ENCODE measurements at regions not wholly inside any gene's neighbourhood (a gene's known extent, or its start where the extent isn't known, plus 50 kb on each side); places are given as distances from the start of the nearest gene placed in this dataset.
"Not testable (repeated sequence)": the region's sequence is repeated elsewhere in the genome, so short reads cannot be mapped to it uniquely, and the experiment has no call there.

DNA sequence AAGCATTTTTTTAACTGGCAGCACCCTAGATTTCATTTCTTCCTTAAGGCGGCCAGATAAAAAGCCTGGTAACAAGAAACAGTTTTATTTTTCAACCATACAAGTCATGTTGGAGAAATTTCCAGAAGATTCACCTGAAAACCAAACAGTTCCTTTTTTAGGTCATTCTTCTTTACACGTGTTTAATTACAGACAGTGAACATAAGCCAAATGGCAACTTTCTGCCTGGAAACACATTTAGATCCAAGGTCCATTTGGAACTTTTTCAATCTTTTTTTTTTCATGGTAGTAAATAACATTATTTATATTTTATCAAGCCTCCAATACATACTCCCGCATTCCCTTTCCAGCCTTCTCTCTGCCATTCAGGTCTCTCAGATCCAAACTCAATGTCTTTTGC lies 886.1 kb upstream of the MIR17HG start:
- no peak for DNase-seq
- no peak for TF ChIP-seq GATA1 (IDR thresholded peaks at IDR 0.05; ENCODE audit: low read depth, low read length)
- no peak for TF ChIP-seq POLR2A (IDR thresholded peaks at IDR 0.05; ENCODE audit: low read length)

DNA sequence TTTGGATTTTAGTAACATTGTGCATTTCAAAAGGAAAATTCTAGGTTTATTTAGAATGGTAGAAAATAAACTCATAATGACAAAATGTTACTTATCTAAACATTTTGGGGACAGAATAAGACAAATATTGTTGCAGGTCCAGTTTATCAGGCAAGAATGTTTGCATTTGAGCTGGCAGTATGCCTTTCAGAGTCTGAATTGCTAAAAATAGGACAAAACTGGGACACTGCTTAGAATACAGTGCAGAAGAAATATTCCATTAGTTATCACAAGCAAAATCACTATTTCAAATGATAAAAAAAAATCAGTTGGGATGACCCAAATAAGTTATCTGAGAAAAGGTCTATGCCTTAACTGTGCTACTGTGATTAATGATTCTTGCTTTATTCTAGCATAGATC lies 870.3 kb upstream of the MIR17HG start:
- no peak for DNase-seq
- TF ChIP-seq GATA1 (IDR thresholded peaks at IDR 0.05; ENCODE audit: low read depth, low read length): no peak
- no peak for TF ChIP-seq POLR2A (IDR thresholded peaks at IDR 0.05; ENCODE audit: low read length)

DNA sequence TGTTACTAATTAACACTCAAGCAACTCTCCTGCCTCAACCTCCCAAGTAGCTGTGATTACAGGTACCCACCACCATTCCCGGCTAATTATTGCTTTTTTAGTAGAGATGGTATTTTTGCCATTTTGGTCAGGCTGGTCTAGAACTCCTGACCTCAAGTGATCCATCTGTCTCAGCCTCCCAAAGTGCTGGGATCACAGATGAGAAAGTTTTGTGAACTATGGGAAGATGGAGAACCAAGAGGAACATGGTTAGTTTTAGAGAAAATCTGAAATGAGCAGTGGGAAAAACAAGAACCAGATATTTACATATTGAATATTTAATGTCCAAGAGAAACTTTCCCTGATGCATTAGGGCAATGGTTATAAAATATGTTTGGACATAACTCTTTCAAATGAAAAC lies 863.6 kb upstream of the MIR17HG start:
- no peak for TF ChIP-seq POLR2A (IDR thresholded peaks at IDR 0.05; ENCODE audit: low read length)
- no peak for TF ChIP-seq GATA1 (IDR thresholded peaks at IDR 0.05; ENCODE audit: low read depth, low read length)
- DNase-seq: no peak

DNA sequence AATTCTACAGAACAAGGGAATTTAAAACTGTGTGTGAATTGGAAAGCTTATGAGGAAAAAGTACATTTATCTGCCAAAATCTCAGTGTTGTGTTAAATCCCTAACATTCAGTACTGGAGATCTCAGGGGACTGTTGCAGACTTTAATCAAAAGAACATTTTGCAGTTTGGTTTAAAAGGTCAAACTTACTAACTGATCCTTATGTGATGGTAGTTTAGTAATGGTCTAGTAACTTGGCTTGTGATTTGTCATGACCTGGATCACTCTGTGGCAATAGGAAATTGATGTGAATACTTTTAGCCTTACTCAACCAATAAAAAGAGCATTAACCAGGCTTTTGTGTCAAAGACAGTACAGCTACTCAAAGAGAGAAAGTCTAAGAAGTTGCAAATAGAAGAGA lies 862.1 kb upstream of the MIR17HG start:
- TF ChIP-seq GATA1 (IDR thresholded peaks at IDR 0.05; ENCODE audit: low read depth, low read length): no peak
- no peak for TF ChIP-seq POLR2A (IDR thresholded peaks at IDR 0.05; ENCODE audit: low read length)

DNA sequence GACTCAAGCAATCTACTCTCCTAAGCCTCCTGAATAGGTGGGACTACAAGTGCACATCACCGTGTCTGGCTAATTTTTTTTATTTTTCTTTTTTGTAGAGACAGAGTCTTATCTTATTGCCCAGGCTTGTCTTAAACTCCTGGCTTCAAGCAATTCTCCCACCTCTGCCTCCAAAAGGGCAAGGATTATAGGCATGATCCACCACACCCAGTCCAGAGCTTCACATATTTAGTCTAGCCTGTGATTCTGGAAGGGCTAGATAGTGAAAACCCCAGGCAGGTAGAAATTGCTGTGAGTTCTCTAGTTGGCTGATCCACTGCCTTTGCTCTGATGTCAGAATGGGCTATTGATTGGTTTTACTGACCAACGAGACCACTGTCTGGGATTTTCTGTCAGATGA lies 854.6 kb upstream of the MIR17HG start:
- TF ChIP-seq POLR2A (IDR thresholded peaks at IDR 0.05; ENCODE audit: low read length) (no peak), GATA1 (IDR thresholded peaks at IDR 0.05; ENCODE audit: low read depth, low read length) (no peak)
- no peak for DNase-seq

More for the DNA sequence above, 862.1 kb upstream of the MIR17HG start:
- DNase-seq: no peak

DNA sequence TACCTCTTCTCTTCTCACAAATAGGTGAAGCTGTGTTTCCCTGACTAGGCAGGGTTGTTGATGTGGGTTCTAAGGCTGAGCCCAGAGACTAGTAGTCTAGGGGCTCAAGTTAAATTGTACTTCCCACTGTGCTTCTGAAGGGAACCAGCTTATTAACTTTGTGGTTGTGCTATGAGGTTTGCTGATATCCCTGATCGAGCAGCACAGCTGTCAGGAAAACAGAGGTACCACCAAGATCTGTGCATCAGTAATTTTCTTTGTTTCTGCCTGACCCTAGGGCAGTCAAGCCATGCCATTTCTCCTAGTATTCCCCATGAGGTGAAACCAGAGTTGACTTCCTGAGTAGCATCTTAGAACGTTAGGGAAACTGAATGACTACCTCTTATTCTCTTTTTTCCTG lies 853.8 kb upstream of the MIR17HG start:
- no peak for TF ChIP-seq POLR2A (IDR thresholded peaks at IDR 0.05; ENCODE audit: low read length)
- no peak for TF ChIP-seq GATA1 (IDR thresholded peaks at IDR 0.05; ENCODE audit: low read depth, low read length)
- DNase-seq: no peak

DNA sequence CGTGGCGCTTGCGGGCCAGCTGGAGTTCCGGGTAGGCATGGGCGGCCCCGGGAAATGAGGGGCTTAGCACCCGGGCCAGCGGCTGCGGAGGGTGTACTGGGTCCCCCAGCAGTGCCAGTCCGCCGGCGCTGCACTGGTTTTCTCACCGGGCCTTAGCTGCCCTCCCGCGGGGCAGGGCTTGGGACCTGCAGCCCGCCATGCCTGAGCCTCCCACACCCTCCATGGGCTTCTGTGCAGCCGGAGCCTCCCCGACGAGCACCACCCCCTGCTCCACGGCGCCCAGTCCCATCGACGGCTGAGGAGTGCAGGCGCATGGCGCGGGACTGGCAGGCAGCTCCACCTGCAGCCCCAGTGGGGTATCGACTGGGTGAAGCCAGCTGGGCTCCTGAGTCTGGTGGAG lies 852.6 kb upstream of the MIR17HG start:
- DNase-seq: not testable (repeated sequence)

DNA sequence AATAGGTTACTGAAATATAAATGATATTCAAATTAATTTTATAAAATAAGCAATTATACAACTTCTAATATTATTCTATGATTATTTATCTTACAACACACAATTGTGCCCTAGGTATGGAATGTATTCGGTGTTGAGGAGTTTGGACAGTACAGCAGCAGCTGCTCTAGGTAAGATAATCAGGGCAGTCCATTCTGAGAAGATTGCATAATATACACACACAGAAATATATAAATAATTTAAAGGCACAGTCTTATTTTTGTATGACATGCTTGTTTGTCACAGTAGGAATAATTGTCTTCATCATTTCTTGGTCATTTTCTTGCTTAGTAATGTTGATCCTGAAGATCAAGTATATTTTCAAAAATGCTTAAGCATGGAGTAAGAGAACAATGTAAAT lies 849.4 kb upstream of the MIR17HG start:
- no peak for TF ChIP-seq POLR2A (IDR thresholded peaks at IDR 0.05; ENCODE audit: low read length)
- TF ChIP-seq GATA1 (IDR thresholded peaks at IDR 0.05; ENCODE audit: low read depth, low read length): no peak
- no peak for DNase-seq

DNA sequence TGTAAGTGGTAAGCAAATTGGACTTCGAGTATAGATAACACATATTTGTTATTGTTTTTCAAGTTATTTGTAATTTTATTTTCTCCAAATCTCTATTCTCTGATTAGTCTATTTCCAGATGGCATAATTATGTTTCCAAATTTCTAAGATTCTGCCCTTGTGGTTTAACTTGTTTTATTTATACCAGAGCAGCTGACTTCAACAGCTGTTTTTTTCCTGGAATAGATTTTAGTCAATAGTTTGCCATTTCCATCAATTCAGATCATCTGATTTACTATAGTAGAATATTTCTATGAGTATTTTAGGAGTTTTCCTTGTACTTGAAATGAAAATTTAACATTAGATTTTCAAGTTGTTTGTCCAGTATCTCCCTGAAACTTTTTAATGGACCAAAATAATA lies 848.7 kb upstream of the MIR17HG start:
- no peak for DNase-seq
- TF ChIP-seq POLR2A (IDR thresholded peaks at IDR 0.05; ENCODE audit: low read length): no peak
- no peak for TF ChIP-seq GATA1 (IDR thresholded peaks at IDR 0.05; ENCODE audit: low read depth, low read length)

DNA sequence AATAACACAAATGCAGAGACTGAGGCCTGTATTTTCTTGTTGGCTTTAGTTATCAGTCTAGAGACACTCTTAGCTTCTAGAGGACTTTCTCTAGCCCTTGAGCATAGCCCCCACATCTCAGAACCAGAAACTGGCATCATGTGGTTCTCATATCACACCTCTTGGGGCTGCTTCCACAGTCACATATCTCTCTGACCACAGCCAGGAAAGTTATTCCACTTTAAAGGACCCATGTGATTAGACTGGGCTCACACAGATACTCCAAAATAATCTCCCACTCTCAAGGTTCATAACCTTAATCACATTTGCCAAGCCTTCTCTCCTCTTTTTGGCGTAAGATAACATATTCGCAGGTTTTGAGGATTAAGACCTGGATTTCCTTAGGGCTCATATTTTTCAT lies 846.9 kb upstream of the MIR17HG start:
- peak in 1 of 2 experiments; percentile 1 for DNase-seq
- TF ChIP-seq GATA1 (IDR thresholded peaks at IDR 0.05; ENCODE audit: low read depth, low read length) (no peak), POLR2A (IDR thresholded peaks at IDR 0.05; ENCODE audit: low read length) (no peak)

DNA sequence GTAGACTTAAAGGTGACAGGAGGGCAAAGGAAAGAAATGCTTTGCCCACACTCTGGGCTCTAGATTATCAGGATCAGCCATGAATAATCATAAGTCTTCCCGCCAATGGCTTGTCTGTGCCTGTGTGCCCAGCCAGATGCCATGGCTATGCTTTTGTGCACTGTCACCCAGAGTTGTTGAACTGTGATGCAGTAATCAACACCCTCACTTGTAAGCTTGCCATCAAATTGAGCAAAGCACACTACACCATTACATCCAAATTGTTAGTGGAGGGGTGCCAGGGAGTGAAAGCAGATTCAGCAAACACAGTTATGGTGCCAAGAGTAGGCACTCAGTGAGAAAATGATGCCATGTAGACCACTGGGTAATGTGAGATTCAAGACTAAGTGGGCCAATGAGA lies 845.3 kb upstream of the MIR17HG start:
- no peak for TF ChIP-seq GATA1 (IDR thresholded peaks at IDR 0.05; ENCODE audit: low read depth, low read length)
- TF ChIP-seq POLR2A (IDR thresholded peaks at IDR 0.05; ENCODE audit: low read length): no peak
- DNase-seq: no peak

DNA sequence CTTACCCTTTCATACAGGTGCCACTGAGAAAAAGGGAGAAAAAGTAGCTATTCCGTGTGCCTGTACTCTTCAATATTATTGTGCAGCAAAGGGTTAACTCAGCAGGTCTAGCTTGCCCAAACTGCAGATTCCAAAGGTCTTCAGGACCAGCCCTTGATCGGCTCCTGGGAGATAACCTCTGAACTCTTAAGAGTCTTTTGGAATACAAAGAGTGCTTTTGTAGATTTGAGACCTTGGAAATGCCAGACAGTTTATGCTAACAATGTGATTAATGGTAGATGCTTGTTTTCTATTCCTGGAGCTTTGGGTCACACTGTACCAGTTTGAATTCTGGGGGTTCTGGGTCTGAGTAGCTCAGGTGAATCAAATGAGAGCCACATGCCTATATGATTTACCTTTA lies 844.7 kb upstream of the MIR17HG start:
- no peak for DNase-seq
- TF ChIP-seq POLR2A (IDR thresholded peaks at IDR 0.05; ENCODE audit: low read length) (no peak), GATA1 (IDR thresholded peaks at IDR 0.05; ENCODE audit: low read depth, low read length) (no peak)

DNA sequence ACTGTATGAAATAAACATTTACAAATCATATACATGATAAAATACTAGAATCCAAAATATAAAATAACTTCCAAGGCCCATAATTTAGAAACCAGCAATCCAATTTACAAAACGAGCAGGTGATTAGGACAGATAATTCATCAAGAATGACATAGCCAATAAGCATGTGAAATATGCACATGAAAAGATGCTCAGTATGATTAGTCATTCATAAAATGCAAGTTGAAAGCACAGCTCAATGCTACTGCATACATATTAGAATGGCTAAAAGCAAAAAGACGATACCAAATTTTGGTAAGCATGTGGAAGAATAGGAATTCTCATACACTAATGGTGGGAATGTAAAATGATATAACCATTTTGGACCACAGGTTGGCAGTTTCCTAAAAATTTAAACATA lies 837.2 kb upstream of the MIR17HG start:
- DNase-seq: no peak

DNA sequence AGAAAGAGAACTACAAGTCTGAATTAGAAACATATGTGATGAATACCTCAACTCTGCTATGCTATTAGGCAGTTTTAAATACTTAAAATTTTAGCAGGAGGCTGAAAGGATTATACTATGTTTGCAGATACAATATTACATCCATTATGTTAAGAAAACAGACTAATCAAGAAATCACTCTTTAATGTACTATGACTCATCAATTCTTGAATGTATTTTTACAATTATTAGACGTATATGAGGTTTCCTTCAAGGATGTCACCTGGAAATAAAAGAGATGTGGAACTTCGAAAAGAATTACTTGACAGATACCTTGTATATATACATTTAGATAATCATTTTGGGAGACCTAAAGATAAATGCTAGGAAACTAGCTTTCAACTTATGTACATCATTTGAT lies 835.6 kb upstream of the MIR17HG start:
- no peak for TF ChIP-seq POLR2A (IDR thresholded peaks at IDR 0.05; ENCODE audit: low read length)
- no peak for TF ChIP-seq GATA1 (IDR thresholded peaks at IDR 0.05; ENCODE audit: low read depth, low read length)
- no peak for DNase-seq

More for the DNA sequence above, 837.2 kb upstream of the MIR17HG start:
- TF ChIP-seq GATA1 (IDR thresholded peaks at IDR 0.05; ENCODE audit: low read depth, low read length) (no peak), POLR2A (IDR thresholded peaks at IDR 0.05; ENCODE audit: low read length) (no peak)

DNA sequence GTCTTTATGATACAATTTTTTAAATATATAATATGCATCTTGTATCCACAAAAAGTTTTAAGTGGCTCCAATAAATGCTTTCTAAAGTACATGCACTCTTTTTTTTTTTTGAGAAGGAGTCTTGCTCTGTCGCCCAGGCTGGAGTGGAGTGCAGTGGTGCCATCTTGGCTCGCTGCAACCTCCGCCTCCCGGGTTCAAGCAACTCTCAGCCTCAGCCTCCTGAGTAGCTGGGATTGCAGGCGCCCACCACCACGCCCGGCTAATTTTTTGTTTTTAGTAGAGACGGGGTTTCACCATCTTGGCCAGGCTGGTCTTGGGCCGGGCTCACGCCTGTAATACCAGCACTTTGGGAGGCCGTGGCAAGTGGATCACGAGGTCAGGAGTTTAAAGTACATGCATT lies 832.8 kb upstream of the MIR17HG start:
- not testable (repeated sequence) for DNase-seq

DNA sequence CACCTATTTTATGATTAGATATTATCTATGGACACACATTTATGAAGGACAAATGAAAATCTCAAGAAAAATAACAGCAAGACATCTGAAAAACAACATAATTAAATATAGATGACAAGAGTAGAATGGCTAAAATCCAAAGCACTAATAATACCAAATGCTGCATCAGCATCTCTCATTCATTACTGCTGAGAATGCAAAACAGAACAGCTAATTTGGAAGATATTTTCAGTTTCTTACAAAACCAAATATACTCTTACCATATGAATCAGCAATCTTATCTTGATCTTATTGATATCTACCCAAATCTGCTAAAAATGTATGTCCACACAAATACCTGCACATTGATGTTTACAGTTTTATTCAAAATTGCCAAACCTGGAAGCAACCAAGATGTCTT lies 829.1 kb upstream of the MIR17HG start:
- no peak for TF ChIP-seq GATA1 (IDR thresholded peaks at IDR 0.05; ENCODE audit: low read depth, low read length)
- no peak for TF ChIP-seq POLR2A (IDR thresholded peaks at IDR 0.05; ENCODE audit: low read length)
- no peak for DNase-seq

All from erythroblast (primary cell).